ENCODE measurements at regions not wholly inside any gene's neighbourhood (a gene's known extent, or its start where the extent isn't known, plus 50 kb on each side); places are given as distances from the start of the nearest gene placed in this dataset.

DNA sequence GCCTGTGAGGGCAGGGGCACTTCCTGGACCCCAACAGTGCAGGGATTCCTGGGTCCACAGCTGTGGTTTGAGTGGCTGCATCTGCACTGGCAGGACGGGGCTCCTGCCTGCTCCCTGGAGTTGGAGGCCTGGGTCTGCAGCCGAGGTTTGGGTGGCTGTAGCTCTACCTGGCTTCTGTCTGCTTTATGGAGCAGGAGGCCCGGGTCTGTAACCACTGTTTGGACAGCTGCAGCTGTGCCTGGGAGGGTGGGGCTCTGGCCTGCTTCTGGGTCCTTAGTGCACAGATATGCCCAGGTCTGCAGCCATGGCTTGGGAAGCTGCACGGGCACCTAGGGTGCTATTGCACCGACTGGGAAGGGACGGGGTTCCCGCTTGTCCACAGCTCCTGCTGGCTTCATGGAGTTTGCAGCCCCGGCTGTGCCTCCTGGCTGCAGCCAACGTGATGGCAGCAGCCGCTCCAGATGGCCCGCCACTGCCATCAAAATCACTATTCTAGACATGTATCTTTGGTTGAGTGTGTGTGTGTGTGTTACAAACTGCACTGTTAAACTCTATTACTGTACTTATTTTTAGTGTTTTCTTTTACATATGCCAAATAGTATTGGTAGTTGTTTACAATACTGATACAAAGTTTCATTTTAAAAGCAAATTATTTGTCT lies 412.3 kb upstream of the KIRREL3 start:
- Histone ChIP-seq H3K27ac (no peak overlapping the region), H3K4me1 (no peaks in the 10 kb centered on the region), H3K4me2 (no peak overlapping the region), H3K9me3 (no peaks in the 10 kb centered on the region), H3K4me3 (no peak overlapping the region)
- ChIA-PET CTCF (no interaction called here), POLR2A (no interaction called here)
- FAIRE-seq = no peak
- 9% methylated on average over 5 of the region's 11 CpGs for WGBS (ENCODE audit: missing lambda C conversion rate)
- ATAC-seq = no peak
- TF ChIP-seq, protein P1, sequence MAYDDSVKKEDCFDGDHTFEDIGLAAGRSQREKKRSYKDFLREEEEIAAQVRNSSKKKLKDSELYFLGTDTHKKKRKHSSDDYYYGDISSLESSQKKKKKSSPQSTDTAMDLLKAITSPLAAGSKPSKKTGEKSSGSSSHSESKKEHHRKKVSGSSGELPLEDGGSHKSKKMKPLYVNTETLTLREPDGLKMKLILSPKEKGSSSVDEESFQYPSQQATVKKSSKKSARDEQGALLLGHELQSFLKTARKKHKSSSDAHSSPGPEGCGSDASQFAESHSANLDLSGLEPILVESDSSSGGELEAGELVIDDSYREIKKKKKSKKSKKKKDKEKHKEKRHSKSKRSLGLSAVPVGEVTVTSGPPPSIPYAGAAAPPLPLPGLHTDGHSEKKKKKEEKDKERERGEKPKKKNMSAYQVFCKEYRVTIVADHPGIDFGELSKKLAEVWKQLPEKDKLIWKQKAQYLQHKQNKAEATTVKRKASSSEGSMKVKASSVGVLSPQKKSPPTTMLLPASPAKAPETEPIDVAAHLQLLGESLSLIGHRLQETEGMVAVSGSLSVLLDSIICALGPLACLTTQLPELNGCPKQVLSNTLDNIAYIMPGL (CRISPR knock-in tag; IDR thresholded peaks at IDR 0.05; ENCODE audit: borderline replicate concordance) = no peak
- TF ChIP-seq KDM1A (IDR thresholded peaks at IDR 0.05; ENCODE audit: low read depth) (no peak), NPAS2 (CRISPR knock-in tag; IDR thresholded peaks at IDR 0.05; ENCODE audit: borderline replicate concordance) (no peak), NR3C1 (IDR thresholded peaks at IDR 0.05) (no peak), BHLHE40 (IDR thresholded peaks at IDR 0.05; ENCODE audit: low read depth, low read length) (no peak)
- DNase-seq (ENCODE audit: low read depth in 1 of 2, low spot score in 1 of 2) = no peak

DNA sequence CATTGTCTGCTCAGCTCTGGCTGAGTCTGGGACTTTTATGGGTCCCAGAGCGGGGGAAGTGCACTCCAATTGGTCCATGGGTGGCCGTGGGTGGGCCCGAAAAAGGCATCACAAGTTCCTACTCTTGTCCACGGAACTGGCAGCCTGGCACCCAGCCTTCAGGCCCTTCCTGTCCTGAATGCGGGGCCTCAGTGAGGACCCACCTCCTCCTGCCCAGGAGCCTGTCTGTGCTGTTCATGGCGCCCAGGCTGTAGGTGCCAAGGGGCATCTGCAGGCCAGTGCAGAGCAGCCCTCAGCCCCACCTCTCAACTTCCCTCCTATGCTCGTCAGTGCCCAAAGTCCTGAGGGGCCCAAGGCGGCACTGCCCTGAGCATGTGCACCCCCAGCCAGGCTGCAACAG lies 411.7 kb upstream of the KIRREL3 start:
- no peaks in the 10 kb centered on the region for H3K9me3 ChIP-seq
- H3K4me3 ChIP-seq = no peak overlapping the region
- POLR2A ChIA-PET = no interaction called here
- CTCF ChIA-PET = no interaction called here
- FAIRE-seq = no peak
- TF ChIP-seq TFCP2L1 (CRISPR knock-in tag; IDR thresholded peaks at IDR 0.05) (no peak), HOXB13 (CRISPR knock-in tag; IDR thresholded peaks at IDR 0.05; ENCODE audit: low read depth) (no peak), FOSB (CRISPR knock-in tag; IDR thresholded peaks at IDR 0.05) (no peak), CHD4 (IDR thresholded peaks at IDR 0.05; ENCODE audit: borderline replicate concordance) (no peak), NR3C1 (IDR thresholded peaks at IDR 0.05) (no peak), RFX5 (IDR thresholded peaks at IDR 0.05) (no peak), EP300 (IDR thresholded peaks at IDR 0.05) (no peak), BHLHE40 (IDR thresholded peaks at IDR 0.05; ENCODE audit: low read depth, low read length) (no peak), HEYL (CRISPR knock-in tag; IDR thresholded peaks at IDR 0.05) (no peak)
- TF ChIP-seq, protein P2, sequence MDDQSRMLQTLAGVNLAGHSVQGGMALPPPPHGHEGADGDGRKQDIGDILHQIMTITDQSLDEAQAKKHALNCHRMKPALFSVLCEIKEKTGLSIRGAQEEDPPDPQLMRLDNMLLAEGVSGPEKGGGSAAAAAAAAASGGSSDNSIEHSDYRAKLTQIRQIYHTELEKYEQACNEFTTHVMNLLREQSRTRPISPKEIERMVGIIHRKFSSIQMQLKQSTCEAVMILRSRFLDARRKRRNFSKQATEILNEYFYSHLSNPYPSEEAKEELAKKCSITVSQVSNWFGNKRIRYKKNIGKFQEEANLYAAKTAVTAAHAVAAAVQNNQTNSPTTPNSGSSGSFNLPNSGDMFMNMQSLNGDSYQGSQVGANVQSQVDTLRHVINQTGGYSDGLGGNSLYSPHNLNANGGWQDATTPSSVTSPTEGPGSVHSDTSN (IDR thresholded peaks at IDR 0.05) = no peak
- TF ChIP-seq, protein P3, sequence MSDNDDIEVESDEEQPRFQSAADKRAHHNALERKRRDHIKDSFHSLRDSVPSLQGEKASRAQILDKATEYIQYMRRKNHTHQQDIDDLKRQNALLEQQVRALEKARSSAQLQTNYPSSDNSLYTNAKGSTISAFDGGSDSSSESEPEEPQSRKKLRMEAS (IDR thresholded peaks at IDR 0.05) = no peak
- TF ChIP-seq, protein P4, sequence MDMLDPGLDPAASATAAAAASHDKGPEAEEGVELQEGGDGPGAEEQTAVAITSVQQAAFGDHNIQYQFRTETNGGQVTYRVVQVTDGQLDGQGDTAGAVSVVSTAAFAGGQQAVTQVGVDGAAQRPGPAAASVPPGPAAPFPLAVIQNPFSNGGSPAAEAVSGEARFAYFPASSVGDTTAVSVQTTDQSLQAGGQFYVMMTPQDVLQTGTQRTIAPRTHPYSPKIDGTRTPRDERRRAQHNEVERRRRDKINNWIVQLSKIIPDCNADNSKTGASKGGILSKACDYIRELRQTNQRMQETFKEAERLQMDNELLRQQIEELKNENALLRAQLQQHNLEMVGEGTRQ (IDR thresholded peaks at IDR 0.05) = no peak
- no peak overlapping the region for H3K27ac ChIP-seq
- no peak overlapping the region for H3K4me2 ChIP-seq
- no peak for ATAC-seq
- WGBS (ENCODE audit: missing lambda C conversion rate) = 10% methylated on average over 2 of the region's 8 CpGs
- DNase-seq (ENCODE audit: low read depth in 1 of 2, low spot score in 1 of 2) = no peak
- H3K4me1 ChIP-seq = no peaks in the 10 kb centered on the region

DNA sequence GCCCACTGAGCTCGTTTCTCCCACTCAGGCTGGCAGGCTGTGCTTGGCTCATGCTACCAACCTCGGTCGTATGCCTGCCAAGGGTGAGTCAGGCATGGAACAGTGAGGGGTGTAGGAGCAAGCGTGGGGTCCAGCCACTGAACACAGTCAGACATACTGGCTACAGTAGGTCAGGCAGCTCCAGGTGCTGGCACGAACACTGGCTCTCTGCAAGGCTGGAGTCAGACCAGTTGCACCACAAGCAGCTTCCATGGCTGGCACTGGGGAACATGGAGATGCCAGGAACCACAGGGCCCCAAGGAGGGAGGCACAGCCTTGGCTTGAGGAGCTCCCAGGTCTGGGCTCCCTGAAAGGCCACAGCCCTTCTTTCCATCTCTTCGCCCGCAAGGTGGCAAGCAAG lies 410.7 kb upstream of the KIRREL3 start:
- TF ChIP-seq FOSB (CRISPR knock-in tag; IDR thresholded peaks at IDR 0.05) = no peak
- ATAC-seq = no peak
- POLR2A ChIA-PET = no interaction called here
- H3K9me3 ChIP-seq = no peaks in the 10 kb centered on the region
- no peaks in the 10 kb centered on the region for H3K4me1 ChIP-seq
- DNase-seq (ENCODE audit: low read depth in 1 of 2, low spot score in 1 of 2) = no peak
- no peak for FAIRE-seq
- CTCF ChIA-PET = no interaction called here
- WGBS (ENCODE audit: missing lambda C conversion rate) = 28% methylated on average over 4 of the region's 7 CpGs
- no peak overlapping the region for H3K4me3 ChIP-seq
- no peak overlapping the region for H3K27ac ChIP-seq
- H3K4me2 ChIP-seq = no peak overlapping the region

DNA sequence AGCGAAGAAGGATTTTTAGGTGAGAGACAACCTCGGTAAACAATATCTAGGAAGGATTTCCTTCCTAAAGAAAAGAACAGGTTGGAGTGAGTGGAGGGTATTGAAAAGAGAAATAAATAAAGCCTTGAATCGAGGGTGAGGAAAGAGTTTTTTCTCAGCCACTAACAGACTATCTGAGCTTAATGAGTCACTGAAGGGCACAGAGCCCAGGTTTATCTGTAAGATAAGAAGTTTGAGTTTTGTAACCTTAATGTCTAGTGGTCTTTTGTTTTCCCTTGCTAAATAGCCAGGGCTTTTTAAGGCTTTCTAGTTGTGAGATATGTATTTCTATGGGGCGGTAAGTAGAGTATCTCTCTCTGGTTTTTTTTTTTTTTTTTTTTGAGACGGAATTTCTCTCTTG lies 394.5 kb upstream of the KIRREL3 start:
- no peak overlapping the region for H3K4me2 ChIP-seq
- WGBS (ENCODE audit: missing lambda C conversion rate) = 2% methylated on average over 5 of the region's 5 CpGs
- TF ChIP-seq FOSB (CRISPR knock-in tag; IDR thresholded peaks at IDR 0.05) (no peak), BHLHE40 (IDR thresholded peaks at IDR 0.05; ENCODE audit: low read depth, low read length) (no peak), HOXB5 (CRISPR knock-in tag; IDR thresholded peaks at IDR 0.05) (no peak), EHMT2 (IDR thresholded peaks at IDR 0.05; ENCODE audit: low read depth) (no peak), RFX5 (IDR thresholded peaks at IDR 0.05) (no peak), MAZ (IDR thresholded peaks at IDR 0.05; ENCODE audit: borderline replicate concordance, low read depth, low read length) (no peak), NPAS2 (CRISPR knock-in tag; IDR thresholded peaks at IDR 0.05; ENCODE audit: borderline replicate concordance) (no peak), RCOR1 (IDR thresholded peaks at IDR 0.05; ENCODE audit: low read depth, low read length) (no peak), GATA3 (IDR thresholded peaks at IDR 0.05; ENCODE audit: borderline replicate concordance) (no peak)
- TF ChIP-seq, protein P5, sequence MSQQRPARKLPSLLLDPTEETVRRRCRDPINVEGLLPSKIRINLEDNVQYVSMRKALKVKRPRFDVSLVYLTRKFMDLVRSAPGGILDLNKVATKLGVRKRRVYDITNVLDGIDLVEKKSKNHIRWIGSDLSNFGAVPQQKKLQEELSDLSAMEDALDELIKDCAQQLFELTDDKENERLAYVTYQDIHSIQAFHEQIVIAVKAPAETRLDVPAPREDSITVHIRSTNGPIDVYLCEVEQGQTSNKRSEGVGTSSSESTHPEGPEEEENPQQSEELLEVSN (IDR thresholded peaks at IDR 0.05; ENCODE audit: borderline replicate concordance, low read depth) = no peak
- no peak for DNase-seq (ENCODE audit: low read depth in 1 of 2, low spot score in 1 of 2)
- no peaks in the 10 kb centered on the region for H3K4me1 ChIP-seq
- ATAC-seq = no peak
- ChIA-PET CTCF (interaction anchor here (0.6 kb wide), 1 partner anchor 9 kb away, joined by 3 read pairs; no protein-coding TSS in a partner anchor), POLR2A (no interaction called here)
- no peak overlapping the region for H3K27ac ChIP-seq
- H3K4me3 ChIP-seq = no peak overlapping the region
- FAIRE-seq = no peak
- no peaks in the 10 kb centered on the region; the same call in 2 of the 3 replicates for H3K9me3 ChIP-seq
